ENCODE measurements at regions not wholly inside any gene's neighbourhood (a gene's known extent, or its start where the extent isn't known, plus 50 kb on each side); places are given as distances from the start of the nearest gene placed in this dataset.

DNA sequence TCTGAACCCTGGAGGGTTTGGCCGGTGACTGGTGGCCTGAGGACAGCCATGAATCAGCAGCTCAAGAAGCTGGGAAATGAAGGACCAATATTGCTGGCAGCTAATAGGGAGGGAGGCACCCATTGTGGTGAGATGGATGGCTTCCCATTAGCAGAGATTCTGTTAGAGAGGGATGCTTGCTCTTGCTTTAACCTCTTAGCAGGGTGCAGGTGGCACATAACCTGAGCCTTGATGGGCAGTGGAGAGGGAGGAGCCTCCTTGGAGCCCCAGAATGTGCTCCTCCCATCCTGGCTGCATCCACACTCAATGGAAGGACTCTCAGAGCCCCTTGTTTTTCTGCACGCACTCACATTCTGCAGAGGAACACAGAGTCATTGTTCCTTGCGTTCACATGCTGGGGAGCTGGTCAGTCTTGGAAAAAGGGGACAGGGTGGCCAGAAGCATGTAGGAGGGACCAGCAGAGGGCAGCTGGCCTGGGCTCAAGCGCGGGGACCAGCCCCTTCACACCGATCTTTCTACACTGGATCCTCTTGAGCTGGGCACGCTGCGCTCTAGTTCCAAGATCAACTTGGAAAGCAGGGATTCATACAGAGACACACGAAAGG, 161.8 kb downstream of the MED10 start:
- dilution Hi-C loops (cut with MboI; ENCODE audit: extremely low pct_ligation_motif_present, low sequenced_read_pairs), result no loop called here
- Histone ChIP-seq H2AFZ (ENCODE audit: control insufficient read depth, low read length) (no peak overlapping the region), H3K9me1 (ENCODE audit: control insufficient read depth, extremely low read depth, insufficient read depth, low read length) (no peaks in the 10 kb centered on the region), H3K79me2 (ENCODE audit: control insufficient read depth, insufficient read depth, low read length) (no peaks in the 10 kb centered on the region), H4K20me1 (ENCODE audit: control insufficient read depth, extremely low read depth, insufficient read depth, low read length) (no peaks in the 10 kb centered on the region), H3K4me2 (ENCODE audit: control insufficient read depth, extremely low read depth, insufficient read depth, low read depth, low read length) (no peak overlapping the region), H3K27ac (ENCODE audit: control insufficient read depth, insufficient read depth, low read length) (no peak overlapping the region), H3K36me3 (ENCODE audit: control insufficient read depth in 2 of 2, extremely low read depth in 1 of 2, insufficient read depth in 2 of 2, low read length in 2 of 2) (no peaks in the 10 kb centered on the region), H3K4me3 (ENCODE audit: control insufficient read depth in 2 of 3, extremely low read depth in 1 of 3, insufficient read depth in 2 of 3, low read depth in 1 of 3, low read length in 3 of 3) (no peak overlapping the region), H3K4me1 (ENCODE audit: control insufficient read depth, extremely low read depth, insufficient read depth, low read length) (no peaks in the 10 kb centered on the region), H3K27me3 (ENCODE audit: control insufficient read depth, extremely low read depth, insufficient read depth, low read length) (no peaks in the 10 kb centered on the region), H3K9ac (ENCODE audit: control insufficient read depth, extremely low read depth, insufficient read depth, low read length) (no peak overlapping the region), H3K9me3 (ENCODE audit: control insufficient read depth, low read depth, low read length) (no peaks in the 10 kb centered on the region)
- no peak for TF ChIP-seq EZH2 (IDR thresholded peaks at IDR 0.05; ENCODE audit: low read length)
- TF ChIP-seq CTCF (optimal IDR thresholded peaks at IDR 0.05 in 1 of 3, IDR thresholded peaks at IDR 0.05 in 1 of 3, conservative IDR thresholded peaks at IDR 0.05 in 1 of 3; ENCODE audit: extremely low read depth in 1 of 3, insufficient read depth in 2 of 3, low read length in 3 of 3), result no peak
- FAIRE-seq, result no peak
- no peak for DNase-seq (ENCODE audit: low read depth, low spot score)

DNA sequence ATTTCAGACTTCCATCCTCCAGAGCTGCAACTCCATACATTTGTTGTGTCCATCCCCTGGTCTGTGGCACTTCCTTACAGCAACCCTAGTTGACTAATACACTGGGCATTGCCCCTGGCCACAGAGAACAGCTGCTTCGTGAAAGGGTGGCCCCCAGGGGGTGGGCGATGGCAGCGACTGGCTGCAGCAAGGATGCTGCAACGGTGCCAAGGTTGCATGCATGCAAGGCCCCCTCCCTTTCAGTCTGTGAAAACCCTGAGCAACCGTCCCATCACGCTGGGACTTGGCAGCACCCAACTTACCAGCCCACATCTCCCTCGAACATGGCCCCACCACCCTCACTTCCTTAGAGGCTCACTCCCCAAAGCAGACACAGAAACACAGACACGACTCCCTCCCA, 162.5 kb downstream of the MED10 start:
- no peak for DNase-seq (ENCODE audit: low read depth, low spot score)
- Histone ChIP-seq H3K9ac (ENCODE audit: control insufficient read depth, extremely low read depth, insufficient read depth, low read length) (no peak overlapping the region), H3K9me1 (ENCODE audit: control insufficient read depth, extremely low read depth, insufficient read depth, low read length) (no peaks in the 10 kb centered on the region), H3K27me3 (ENCODE audit: control insufficient read depth, extremely low read depth, insufficient read depth, low read length) (no peaks in the 10 kb centered on the region), H3K79me2 (ENCODE audit: control insufficient read depth, insufficient read depth, low read length) (no peaks in the 10 kb centered on the region), H4K20me1 (ENCODE audit: control insufficient read depth, extremely low read depth, insufficient read depth, low read length) (no peaks in the 10 kb centered on the region), H3K4me2 (ENCODE audit: control insufficient read depth, extremely low read depth, insufficient read depth, low read depth, low read length) (no peak overlapping the region), H3K4me3 (ENCODE audit: control insufficient read depth in 2 of 3, extremely low read depth in 1 of 3, insufficient read depth in 2 of 3, low read depth in 1 of 3, low read length in 3 of 3) (no peak overlapping the region), H3K27ac (ENCODE audit: control insufficient read depth, insufficient read depth, low read length) (no peak overlapping the region), H3K36me3 (ENCODE audit: control insufficient read depth in 2 of 2, extremely low read depth in 1 of 2, insufficient read depth in 2 of 2, low read length in 2 of 2) (no peaks in the 10 kb centered on the region), H3K4me1 (ENCODE audit: control insufficient read depth, extremely low read depth, insufficient read depth, low read length) (no peaks in the 10 kb centered on the region), H2AFZ (ENCODE audit: control insufficient read depth, low read length) (no peak overlapping the region), H3K9me3 (ENCODE audit: control insufficient read depth, low read depth, low read length) (no peaks in the 10 kb centered on the region)
- dilution Hi-C loops (cut with MboI; ENCODE audit: extremely low pct_ligation_motif_present, low sequenced_read_pairs), result no loop called here
- no peak for TF ChIP-seq EZH2 (IDR thresholded peaks at IDR 0.05; ENCODE audit: low read length)
- FAIRE-seq, result no peak

DNA sequence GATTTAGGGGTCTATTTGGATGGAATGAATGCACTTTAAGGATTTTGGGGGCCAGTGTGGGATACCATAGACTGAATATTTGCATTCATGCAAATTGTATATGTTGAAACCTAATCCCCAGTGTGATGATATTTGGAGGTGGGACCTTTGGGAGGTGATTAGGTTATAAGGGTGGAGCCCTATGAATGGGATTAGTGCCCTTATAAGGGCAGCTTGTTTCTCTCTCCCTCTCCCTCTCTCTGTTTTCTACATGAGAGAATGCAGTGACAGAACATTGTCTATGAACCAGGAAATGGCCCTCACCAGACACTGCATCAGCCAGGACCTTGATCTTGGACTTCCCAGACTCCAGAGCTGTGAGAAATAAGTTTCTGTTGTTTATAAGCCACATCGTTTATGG, 166.1 kb downstream of the MED10 start:
- Histone ChIP-seq H3K4me3 (ENCODE audit: control insufficient read depth in 2 of 3, extremely low read depth in 1 of 3, insufficient read depth in 2 of 3, low read depth in 1 of 3, low read length in 3 of 3) (no peak overlapping the region), H3K4me1 (ENCODE audit: control insufficient read depth, extremely low read depth, insufficient read depth, low read length) (no peaks in the 10 kb centered on the region), H3K4me2 (ENCODE audit: control insufficient read depth, extremely low read depth, insufficient read depth, low read depth, low read length) (no peak overlapping the region), H3K9ac (ENCODE audit: control insufficient read depth, extremely low read depth, insufficient read depth, low read length) (no peak overlapping the region), H3K27me3 (ENCODE audit: control insufficient read depth, extremely low read depth, insufficient read depth, low read length) (no peaks in the 10 kb centered on the region), H3K36me3 (ENCODE audit: control insufficient read depth in 2 of 2, extremely low read depth in 1 of 2, insufficient read depth in 2 of 2, low read length in 2 of 2) (no peaks in the 10 kb centered on the region), H3K9me3 (ENCODE audit: control insufficient read depth, low read depth, low read length) (no peaks in the 10 kb centered on the region), H3K79me2 (ENCODE audit: control insufficient read depth, insufficient read depth, low read length) (no peaks in the 10 kb centered on the region), H3K9me1 (ENCODE audit: control insufficient read depth, extremely low read depth, insufficient read depth, low read length) (no peaks in the 10 kb centered on the region), H3K27ac (ENCODE audit: control insufficient read depth, insufficient read depth, low read length) (no peak overlapping the region), H4K20me1 (ENCODE audit: control insufficient read depth, extremely low read depth, insufficient read depth, low read length) (no peaks in the 10 kb centered on the region), H2AFZ (ENCODE audit: control insufficient read depth, low read length) (no peak overlapping the region)
- dilution Hi-C loops (cut with MboI; ENCODE audit: extremely low pct_ligation_motif_present, low sequenced_read_pairs), result no loop called here
- no peak for TF ChIP-seq CTCF (optimal IDR thresholded peaks at IDR 0.05 in 1 of 3, IDR thresholded peaks at IDR 0.05 in 1 of 3, conservative IDR thresholded peaks at IDR 0.05 in 1 of 3; ENCODE audit: extremely low read depth in 1 of 3, insufficient read depth in 2 of 3, low read length in 3 of 3)
- TF ChIP-seq EZH2 (IDR thresholded peaks at IDR 0.05; ENCODE audit: low read length), result no peak
- DNase-seq (ENCODE audit: low read depth, low spot score), result no peak
- FAIRE-seq, result no peak

All from keratinocyte (primary cell).